Colonic mucosa (tissue), 4 donors: ENCODE measurements at regions not wholly inside any gene's neighbourhood (a gene's known extent, or its start where the extent isn't known, plus 50 kb on each side); places are given as distances from the start of the nearest gene placed in this dataset.

Experiments used
- DNase-seq: peaks from one replicate; pipeline ENCODE4 v3.0.0-alpha.2; 2020
- H3K27ac ChIP-seq: fragments of 200-600 bp; one replicate; pipeline ENCODE4 v1.8.0; 2021
- H3K27me3 ChIP-seq: fragments of 200-600 bp; one replicate; pipeline ENCODE4 v1.8.0; 2021
- H3K36me3 ChIP-seq: fragments of 200-600 bp; one replicate; pipeline ENCODE4 v1.8.0; 2021
- H3K4me1 ChIP-seq: fragments of 200-600 bp; one replicate; pipeline ENCODE4 v1.8.0; 2021; ENCODE audit warnings: mild to moderate bottlenecking
- H3K4me3 ChIP-seq: fragments of 200-600 bp; one replicate; pipeline ENCODE4 v1.8.0; 2021
- H3K9ac ChIP-seq, 2 donors: one replicate each; pipeline ENCODE4 v1.7.0; 2013; ENCODE audit warnings: control low read depth in 2 of 2, low read depth in 2 of 2, low read length in 2 of 2
- H3K9me3 ChIP-seq: fragments of 200-600 bp; one replicate; pipeline ENCODE4 v1.8.0; 2021
- CTCF ChIP-seq: fragments of 200-600 bp; IDR thresholded peaks from one replicate; pipeline ENCODE4 v1.8.0; 2022; ENCODE audit warnings: antibody characterized with exemption, mild to moderate bottlenecking
- intact Hi-C: fragments of 100-400 bp; cut with DNase I; formaldehyde crosslinking; loops from one replicate; pipeline ENCODE4 v1.14.1; 2022
- donor health status: healthy.
- donor health status: DM: no; HTN: no; CAD: no.
- donor health status: DM: no; HTN: no; CAD: no.

GRCh38 chr6:126600258-126600916 is 260.5 kb downstream of the CENPW start:
- intact Hi-C loops: no loop called here

GRCh38 chr6:126603410-126603809 is 263.5 kb downstream of the CENPW start:
- Histone ChIP-seq H3K36me3 (no peaks in the 10 kb centered on the region), H3K4me3 (no peak overlapping the region), H3K27ac (no peak overlapping the region), H3K9me3 (no peaks in the 10 kb centered on the region), H3K27me3 (no peaks in the 10 kb centered on the region), H3K4me1 (no peaks in the 10 kb centered on the region), H3K9ac (no peak overlapping the region)
- intact Hi-C loops: no loop called here
- no peak for TF ChIP-seq CTCF
- no peak for DNase-seq

More at GRCh38 chr6:126600258-126600916, 260.5 kb downstream of the CENPW start:
- Histone ChIP-seq H3K9ac (no peak overlapping the region), H3K27ac (no peak overlapping the region), H3K36me3 (no peaks in the 10 kb centered on the region), H3K4me1 (no peaks in the 10 kb centered on the region), H3K27me3 (no peaks in the 10 kb centered on the region), H3K9me3 (no peaks in the 10 kb centered on the region), H3K4me3 (no peak overlapping the region)
- TF ChIP-seq CTCF: no peak
- DNase-seq: no peak

GRCh38 chr6:126605089-126605488 is 265.2 kb downstream of the CENPW start:
- TF ChIP-seq CTCF: no peak
- Histone ChIP-seq H3K9ac (no peak overlapping the region), H3K27ac (no peak overlapping the region), H3K4me1 (no peaks in the 10 kb centered on the region), H3K36me3 (no peaks in the 10 kb centered on the region), H3K4me3 (no peak overlapping the region), H3K27me3 (no peaks in the 10 kb centered on the region), H3K9me3 (no peaks in the 10 kb centered on the region)
- intact Hi-C loops: no loop called here
- DNase-seq: no peak

GRCh38 chr6:126607289-126607688 is 267.4 kb downstream of the CENPW start:
- no peaks in the 10 kb centered on the region for H3K9me3 ChIP-seq
- TF ChIP-seq CTCF: no peak
- no peak for DNase-seq
- no peaks in the 10 kb centered on the region for H3K36me3 ChIP-seq
- intact Hi-C loops: no loop called here
- H3K9ac ChIP-seq: no peak overlapping the region
- H3K4me3 ChIP-seq: no peak overlapping the region
- no peaks in the 10 kb centered on the region for H3K4me1 ChIP-seq
- H3K27ac ChIP-seq: no peak overlapping the region
- no peaks in the 10 kb centered on the region for H3K27me3 ChIP-seq

GRCh38 chr6:126608681-126609080 is 268.8 kb downstream of the CENPW start:
- no peak for TF ChIP-seq CTCF
- intact Hi-C loops: no loop called here
- Histone ChIP-seq H3K9ac (no peak overlapping the region), H3K27ac (no peak overlapping the region), H3K4me3 (no peak overlapping the region), H3K36me3 (no peaks in the 10 kb centered on the region), H3K4me1 (no peaks in the 10 kb centered on the region), H3K27me3 (no peaks in the 10 kb centered on the region), H3K9me3 (no peaks in the 10 kb centered on the region)
- no peak for DNase-seq
